Activated T-helper 9 cell treated with anti-CD3 and anti-CD28 coated beads, Interleukin-2, amount 50 U/mL, for 16 hours (primary cell): ENCODE measurements at regions not wholly inside any gene's neighbourhood (a gene's known extent, or its start where the extent isn't known, plus 50 kb on each side); places are given as distances from the start of the nearest gene placed in this dataset.

Experiments used
- DNase-seq: peaks from one replicate; pipeline ENCODE4 v3.0.0-alpha.2; 2020; ENCODE audit warnings: low read depth

DNA sequence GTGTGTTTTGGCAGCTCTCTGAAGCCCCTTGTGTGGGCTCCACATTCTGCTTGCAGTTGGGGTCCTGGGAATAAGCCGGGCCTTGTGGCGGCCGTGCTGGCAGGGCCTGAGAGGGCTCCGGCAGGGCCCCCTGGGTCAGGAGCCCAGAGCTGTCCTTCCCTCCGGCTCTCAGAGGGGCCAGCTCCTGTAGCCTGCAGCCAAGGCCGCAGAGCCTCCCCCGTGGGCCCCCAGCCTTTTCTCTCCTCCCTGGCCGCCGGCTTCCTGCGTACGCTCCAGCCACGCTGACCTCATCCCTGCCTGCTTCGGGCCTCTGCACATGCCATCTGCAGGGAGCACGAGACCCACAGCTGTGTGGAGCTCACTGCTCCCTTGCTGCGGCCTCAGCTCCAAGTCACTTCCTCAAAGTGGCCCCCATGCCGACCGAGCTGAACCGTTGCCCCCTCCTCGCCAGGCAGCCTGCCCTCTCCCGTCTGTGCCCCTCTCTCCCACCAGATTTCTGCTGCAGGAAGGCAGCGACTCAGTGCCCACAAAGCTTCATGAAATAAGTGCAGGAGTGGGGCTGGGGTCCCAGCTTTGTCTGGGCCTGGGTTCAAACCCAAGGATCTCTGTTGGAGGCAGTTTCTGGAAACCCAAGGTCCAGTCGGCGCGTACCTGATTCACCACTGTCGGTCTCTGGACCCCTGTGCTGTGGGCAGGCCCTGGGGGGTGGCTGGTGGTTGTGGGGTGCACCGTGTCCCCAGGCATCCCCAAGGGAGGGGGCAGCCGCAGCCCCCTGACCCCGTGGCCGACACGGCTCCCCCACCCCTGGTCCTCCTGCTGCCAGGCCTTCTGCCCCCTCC, 57.1 kb upstream of the NKX1-1 start:
- no peak for DNase-seq

DNA sequence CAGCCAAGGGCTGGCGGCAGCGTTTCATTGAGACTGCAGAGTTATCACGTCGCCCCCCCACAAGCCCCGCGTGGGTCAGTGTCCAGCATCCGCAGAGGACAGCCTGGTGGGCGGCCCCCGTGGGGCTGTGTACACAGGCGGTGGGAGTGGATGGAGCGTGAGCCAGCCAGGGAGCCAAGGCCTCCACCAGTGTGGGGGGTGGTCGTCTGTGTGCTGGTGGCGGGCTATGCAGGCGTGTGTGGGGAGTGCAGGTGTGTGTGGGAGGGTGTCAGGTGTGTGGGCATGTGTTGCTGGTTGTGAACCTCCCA, 56.5 kb upstream of the NKX1-1 start:
- DNase-seq = no peak

DNA sequence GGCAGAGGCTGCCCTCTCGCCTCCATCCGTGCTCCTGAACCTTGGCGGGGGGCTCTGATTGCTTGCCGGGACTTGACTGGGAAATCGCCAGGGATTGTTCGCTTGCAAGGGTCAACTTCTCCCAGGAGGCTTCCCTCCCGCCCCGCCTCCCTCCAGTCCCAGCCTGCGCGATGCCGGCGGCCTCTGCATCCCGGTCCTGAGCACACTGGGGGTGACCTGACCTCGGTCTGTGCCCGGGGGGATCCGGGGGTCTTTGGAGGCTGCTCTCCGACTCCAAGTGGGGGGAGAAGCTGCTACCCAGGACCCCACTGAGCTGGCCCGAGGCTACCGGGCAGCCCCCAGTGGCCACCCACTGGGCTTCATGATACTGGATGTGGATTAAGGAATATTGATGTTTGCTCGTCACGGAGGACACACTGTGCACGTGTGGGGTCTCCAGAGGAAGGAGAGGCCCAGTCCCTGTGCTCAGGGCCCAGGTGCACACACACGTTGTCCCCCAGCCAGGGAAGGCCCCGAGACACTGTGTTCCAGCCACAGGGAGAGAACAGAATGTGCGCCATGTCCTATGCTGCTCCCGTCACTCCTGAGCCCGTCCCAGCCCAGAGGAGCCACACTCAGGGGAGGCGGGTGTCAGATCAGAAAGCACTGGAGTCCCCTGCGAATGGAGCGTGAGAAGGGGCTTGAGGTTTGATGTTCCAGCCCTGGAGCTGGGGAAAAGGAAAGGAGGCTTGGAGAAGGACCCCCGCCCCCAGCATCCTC, 55.9 kb upstream of the NKX1-1 start:
- DNase-seq = no peak

DNA sequence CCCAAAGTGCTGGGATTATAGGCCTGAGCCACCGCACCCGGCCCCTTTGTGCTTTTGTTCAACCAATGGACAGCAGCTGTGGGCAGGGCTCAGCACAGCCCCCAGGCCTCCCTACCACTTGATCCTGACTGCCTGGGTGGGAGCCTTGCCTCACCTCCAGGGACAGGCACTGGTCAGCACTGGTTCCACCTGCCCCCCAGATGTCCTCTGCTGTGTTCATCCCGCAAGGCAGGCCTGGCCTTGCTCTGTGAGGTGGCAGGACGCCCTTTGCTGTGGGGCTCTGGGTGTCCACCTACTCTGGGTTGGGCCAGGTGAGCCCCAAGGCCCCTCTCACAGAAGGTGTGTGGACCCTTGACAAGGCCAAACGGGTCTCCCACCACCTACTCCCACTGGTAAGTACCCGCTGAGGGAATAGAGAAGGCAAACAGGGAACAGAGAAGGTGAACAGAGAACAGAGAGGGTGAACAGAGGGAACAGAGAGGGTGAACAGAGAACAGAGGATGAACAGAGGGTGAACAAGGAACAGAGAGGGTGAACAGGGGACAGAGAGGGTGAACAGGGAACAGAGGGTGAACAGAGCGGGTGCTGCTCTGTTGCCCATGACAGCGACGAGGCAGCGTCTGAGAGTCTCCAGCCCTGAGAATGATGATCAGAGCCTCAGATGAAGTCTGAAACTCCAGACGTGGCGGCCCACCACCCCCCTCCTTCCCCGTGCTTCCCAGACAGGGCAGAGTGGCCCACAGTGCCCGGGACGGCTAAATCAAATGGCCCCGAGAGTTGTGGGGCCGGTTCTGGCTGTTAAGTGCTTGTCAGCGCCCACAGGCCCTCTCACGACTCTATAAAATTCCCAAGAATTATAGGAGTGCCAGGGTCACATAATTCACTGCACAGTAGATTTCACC, 55.0 kb upstream of the NKX1-1 start:
- no peak for DNase-seq

DNA sequence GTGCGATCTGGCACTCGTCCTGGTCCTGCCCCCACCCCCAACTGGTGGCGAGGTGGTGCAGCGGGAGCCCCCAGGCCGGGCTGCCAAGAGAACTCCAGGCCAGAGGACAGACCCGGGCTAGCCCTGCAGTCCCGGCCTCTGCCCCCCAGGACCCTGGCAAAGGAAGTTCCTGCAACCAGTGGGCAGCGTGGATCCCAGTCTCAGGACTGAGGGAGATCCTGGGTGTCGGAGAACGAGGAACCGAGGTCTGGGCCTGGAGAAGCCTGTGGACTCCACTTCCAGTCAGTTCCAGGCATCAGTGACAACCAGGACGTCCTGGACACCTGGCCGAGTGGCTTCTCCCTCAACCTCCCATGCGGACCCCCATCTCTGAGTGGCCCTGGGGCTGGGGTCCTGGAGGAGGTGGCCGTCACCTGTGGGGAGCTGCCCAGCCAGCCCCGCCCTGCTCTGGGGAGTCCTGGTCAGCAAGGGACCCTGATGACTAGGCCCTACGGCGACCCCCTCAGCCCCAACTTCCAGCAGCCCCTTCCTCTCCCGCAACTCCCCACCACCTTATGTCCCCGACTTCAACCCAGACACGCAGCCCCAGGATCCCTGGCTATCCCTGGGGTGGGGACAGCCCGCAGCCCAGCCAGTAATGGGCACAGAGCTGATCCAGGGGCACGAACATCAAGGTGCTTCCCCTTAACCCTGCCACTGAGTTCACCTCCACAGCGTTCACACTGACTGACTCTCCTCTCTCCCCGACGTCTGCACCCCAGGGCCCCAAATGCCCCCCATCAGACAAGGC, 53.7 kb upstream of the NKX1-1 start:
- no peak for DNase-seq

DNA sequence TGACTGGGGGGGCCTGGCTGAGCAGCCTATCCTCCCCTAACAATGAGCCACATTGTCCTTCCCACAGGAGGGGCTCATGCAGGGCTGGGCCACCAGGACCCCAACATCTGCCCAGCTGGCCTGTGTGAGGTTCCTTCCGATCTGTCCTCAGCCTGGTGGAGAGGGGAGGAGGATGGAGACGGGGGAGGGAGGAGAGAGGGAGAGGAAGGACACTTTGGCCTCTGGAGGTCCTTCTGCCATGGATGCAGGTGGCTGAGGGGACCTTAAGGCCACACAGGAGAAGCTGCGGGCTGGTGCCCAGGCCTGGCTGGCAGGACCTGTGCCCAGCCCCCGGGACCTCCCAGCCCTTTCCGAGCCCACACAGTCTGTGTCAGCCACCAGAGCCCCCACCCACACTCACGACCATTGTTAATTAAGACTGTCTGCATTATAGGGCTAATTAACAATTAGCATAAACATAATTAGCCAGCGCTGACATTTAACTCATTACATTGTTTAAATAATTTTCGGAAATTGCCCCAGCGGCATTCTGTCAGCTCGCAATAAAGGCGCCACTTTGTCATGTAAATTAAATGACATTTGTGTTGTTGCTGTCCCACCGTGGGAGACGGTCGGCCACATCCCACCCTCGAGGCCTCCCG, 53.0 kb upstream of the NKX1-1 start:
- DNase-seq = no peak

DNA sequence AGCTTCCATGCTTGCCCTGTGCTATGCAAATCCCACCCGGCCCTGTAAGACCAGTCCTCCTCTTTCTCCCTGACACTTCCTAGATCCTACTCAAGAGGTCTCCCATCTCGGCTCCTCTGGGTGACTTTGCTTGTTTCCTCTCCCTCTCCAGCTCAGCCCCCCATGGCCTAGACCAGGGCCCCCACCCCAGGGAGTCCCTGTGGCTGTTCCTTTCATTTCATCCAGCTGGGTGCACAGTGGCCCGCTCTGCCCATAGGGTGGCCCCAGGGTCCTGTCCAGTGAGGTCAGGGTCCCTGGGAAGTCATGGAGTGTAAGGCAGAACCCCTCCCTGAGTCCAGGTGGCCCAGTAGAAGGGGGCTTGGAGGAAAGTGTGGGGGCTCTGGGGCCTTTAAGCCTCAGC, 52.3 kb upstream of the NKX1-1 start:
- no peak for DNase-seq
